Upper lobe of left lung (tissue), 4 donors: ENCODE measurements at regions not wholly inside any gene's neighbourhood (a gene's known extent, or its start where the extent isn't known, plus 50 kb on each side); places are given as distances from the start of the nearest gene placed in this dataset.

Source experiments
- CTCF ChIP-seq, 6 experiments: fragments of 450-650 bp in 4 of 6; fragments of 200-600 bp in 2 of 6; sonication (generic) in 2 of 6; IDR thresholded peaks; one replicate each; pipeline ENCODE4 v1.5.1; 2016 to 2019; ENCODE audit warnings: antibody characterized with exemption in 6 of 6
- POLR2A ChIP-seq, 4 donors: fragments of 450-650 bp; IDR thresholded peaks; one replicate each; pipeline ENCODE4 v1.5.1; 2016 to 2017; ENCODE audit warnings: antibody characterized with exemption in 4 of 4, mild to moderate bottlenecking in 2 of 4

DNA sequence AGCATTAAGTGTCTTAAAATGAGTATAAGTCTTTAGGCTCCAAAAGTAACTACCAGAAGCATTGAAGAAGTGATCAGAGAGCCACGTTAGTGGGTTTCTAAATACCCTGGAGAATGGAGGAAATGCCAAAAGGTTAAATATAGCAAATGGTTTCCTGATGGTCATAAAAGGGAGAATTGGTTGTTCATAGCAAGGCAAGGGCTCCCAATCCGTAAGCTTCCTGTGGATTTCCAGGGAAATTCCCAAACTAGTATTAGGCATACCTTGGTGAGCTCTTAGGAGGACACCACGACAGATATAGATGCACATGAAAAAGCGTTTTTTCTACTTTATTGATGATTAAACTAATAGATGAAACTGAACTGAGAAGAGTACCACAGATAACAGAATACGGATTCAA, 410.9 kb downstream of the FOXO1 start:
- TF ChIP-seq POLR2A (IDR thresholded peaks at IDR 0.05) = no peak
- no peak for TF ChIP-seq CTCF (IDR thresholded peaks at IDR 0.05)
